AG09319 (cell line): ENCODE measurements at regions not wholly inside any gene's neighbourhood (a gene's known extent, or its start where the extent isn't known, plus 50 kb on each side); places are given as distances from the start of the nearest gene placed in this dataset.

ENCODE experiments used
- DNase-seq: peaks from one replicate; pipeline ENCODE4 v3.0.0-alpha.2; 2010; ENCODE audit warnings: low read depth; ENCODE audit errors: extremely low read depth
- TF ChIP-seq, protein P1 (sequence below): IDR thresholded peaks from 2 replicates; pipeline ENCODE4 v1.5.1; 2011; ENCODE audit warnings: low read depth, mild to moderate bottlenecking, inconsistent platforms, low read length, moderate library complexity

DNA sequence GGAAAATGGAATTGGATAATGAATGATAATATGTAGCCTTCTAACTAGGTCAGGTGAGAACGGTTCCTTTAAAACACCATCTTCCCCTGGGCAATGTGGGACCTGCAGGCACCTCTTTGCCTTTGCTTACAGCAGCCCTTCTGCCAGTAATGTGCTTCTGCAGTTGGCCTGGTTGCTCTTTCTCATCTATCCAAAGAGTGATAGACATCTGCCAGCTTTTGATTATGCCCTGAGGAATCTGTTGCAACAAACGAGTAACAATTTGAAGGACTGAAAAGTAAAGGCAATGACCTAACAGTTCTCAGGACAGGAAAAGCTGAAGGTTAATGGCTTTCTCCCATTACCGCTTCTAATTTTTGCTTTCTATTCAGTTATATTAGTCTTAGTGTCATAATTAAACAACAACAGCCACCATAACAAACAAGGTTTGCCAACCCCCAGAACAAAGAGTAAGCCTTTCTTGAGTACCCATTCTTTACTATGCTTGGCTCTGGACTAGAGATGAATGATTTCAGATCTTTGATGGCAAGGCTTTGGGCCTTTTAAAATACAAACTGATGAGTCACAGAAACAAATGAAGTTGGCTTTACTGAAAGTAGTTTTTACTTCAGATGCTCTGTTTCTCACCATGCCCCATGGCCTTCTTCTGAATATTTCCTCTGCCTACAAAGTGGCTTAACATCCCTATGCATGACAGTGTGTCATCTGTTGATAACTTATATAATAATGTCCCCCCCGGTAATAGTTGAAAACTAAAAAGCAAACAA lies 76.1 kb upstream of the KRR1 start:
- DNase-seq = no peak
- TF ChIP-seq, protein P1, sequence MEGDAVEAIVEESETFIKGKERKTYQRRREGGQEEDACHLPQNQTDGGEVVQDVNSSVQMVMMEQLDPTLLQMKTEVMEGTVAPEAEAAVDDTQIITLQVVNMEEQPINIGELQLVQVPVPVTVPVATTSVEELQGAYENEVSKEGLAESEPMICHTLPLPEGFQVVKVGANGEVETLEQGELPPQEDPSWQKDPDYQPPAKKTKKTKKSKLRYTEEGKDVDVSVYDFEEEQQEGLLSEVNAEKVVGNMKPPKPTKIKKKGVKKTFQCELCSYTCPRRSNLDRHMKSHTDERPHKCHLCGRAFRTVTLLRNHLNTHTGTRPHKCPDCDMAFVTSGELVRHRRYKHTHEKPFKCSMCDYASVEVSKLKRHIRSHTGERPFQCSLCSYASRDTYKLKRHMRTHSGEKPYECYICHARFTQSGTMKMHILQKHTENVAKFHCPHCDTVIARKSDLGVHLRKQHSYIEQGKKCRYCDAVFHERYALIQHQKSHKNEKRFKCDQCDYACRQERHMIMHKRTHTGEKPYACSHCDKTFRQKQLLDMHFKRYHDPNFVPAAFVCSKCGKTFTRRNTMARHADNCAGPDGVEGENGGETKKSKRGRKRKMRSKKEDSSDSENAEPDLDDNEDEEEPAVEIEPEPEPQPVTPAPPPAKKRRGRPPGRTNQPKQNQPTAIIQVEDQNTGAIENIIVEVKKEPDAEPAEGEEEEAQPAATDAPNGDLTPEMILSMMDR = no peak

DNA sequence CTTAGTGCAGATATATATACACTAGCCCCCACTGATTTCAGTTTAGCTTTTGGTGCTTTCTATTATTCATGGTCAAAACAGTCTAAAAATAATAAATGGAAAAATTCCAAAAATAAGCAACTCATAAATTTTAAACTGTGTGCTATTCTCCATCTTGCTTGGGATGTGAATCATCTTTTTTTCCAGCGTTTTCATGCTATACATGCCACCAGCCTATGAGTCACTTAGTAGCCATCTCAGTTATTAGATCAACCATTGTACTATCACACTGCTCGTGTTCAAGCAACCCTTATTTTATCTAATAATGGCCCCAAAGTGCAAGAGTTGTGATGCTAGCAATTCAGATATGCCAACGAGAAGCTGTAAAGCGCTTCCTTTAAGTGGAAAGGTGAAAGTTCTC lies 73.9 kb upstream of the KRR1 start:
- TF ChIP-seq, protein P1 = no peak
- no peak for DNase-seq

DNA sequence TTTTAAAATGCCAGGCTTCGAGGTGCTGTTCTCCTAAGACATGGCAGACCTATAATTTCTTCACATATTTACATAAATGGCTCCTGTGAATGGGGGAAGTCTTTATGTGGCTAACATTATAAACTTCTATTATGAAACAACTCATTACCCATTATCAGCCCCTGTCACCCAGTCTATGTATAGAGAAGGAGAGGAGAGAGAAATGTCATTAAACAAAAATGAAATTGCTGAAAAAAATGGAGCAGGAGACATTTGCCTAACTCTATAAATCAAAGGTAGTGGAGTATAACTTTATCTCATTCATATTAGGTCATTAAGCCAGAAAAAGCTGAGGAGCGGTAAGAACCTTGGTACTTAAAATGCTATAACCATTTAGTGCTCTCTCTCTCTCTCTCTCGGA lies 71.9 kb upstream of the KRR1 start:
- TF ChIP-seq, protein P1 = no peak
- DNase-seq = no peak

DNA sequence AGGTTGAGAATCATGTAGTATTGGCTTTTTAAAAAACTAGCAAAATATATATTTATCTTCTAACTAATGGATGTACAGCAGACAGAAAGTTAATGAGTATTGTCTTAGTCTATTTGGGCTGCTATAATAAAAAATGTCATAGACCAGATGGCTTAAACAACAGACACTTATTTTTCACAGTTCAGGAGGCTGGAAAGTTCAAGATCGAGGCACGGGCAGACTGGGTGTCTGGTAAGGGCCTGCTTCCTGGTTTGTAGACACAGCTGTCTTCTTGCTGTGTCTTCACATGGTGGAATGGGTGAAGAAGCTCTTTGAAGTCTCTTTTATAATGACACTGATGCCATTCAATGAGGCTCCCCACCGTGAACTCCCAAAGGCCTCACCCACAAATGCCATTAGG lies 70.1 kb upstream of the KRR1 start:
- no peak for DNase-seq
- TF ChIP-seq, protein P1 = no peak

DNA sequence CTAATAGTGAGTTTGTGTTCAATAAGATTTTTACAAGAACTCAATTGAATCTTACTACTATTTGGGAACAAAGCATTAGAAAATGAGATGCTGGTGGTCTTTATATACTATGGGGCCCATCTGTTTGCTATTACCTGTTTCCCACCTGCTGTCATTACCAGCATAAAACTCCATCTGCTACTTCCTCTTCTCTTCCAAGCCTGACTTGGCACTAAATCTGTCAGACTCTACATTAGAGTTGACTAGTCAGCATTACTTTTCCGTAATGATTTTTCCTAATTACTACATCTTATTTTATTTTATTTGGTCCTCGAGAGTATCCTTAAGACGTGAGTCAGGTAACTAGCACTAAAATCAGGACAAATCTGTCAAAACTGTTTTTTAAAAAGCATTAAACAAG lies 68.1 kb upstream of the KRR1 start:
- DNase-seq = no peak
- TF ChIP-seq, protein P1 = no peak

DNA sequence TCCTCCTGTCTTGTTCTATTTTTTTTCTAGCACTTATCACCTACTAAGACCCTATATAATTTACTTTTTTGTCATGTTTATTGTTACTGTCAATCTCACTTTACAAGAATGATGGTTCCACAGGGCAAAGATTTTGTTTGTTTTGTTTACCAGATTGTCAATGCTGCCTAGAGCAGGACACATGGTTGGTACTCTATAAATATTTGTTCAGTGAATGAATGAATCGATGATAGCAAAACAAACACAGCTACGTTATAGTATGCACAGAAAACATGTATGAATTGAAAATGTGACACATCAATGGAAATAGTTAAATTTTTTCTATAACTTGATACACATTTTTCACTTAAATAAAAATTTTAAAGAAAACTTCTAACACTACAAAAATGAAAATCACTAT lies 67.1 kb upstream of the KRR1 start:
- TF ChIP-seq, protein P1 = no peak
- no peak for DNase-seq

DNA sequence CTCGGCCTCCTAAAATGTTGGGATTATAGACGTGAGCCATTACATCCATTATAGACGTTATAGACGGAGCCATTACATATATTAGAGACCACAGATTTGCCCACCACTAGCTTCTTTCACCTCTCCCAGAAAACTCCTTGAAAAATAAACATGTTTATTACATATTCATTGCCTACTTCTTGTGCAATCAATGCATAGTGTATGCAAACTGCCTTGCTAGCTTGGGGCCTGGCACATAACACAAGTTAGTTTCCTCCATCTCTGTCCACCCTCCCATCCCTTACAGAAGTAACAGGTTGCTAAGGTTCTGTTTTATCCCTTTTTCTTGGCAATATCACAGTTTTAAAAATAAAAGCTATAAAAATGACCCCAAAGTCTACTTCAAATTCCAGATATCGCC lies 66.4 kb upstream of the KRR1 start:
- no peak for DNase-seq
- TF ChIP-seq, protein P1 = no peak
